NOMO-1 treated with dmso at 0.1 percent for 144 hours (cell line): ENCODE measurements at regions not wholly inside any gene's neighbourhood (a gene's known extent, or its start where the extent isn't known, plus 50 kb on each side); places are given as distances from the start of the nearest gene placed in this dataset.

ENCODE experiments used
- DNase-seq: peaks from one replicate; lab custom pipeline; 2025; ENCODE audit not compliant: unreplicated experiment; lab: John Stamatoyannopoulos, UW

DNA sequence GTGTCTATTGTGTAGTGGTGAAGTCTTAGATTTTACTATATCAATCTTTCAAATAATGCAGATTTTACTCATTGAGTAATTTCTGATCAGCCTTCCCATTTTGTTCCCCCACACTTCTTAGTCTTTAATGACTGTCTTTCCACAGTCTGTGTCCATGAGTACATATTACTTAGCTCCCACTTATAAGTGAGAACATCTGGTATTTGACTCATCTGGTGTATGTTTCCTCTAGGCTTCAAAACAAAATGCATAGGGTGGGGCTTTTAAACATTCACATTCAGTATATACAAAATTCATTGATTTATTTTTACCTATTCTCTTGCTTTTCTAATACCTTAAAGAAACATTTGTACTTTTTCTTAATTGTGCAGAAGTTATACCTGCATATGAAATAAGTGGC lies 513.0 kb downstream of the MTRR start:
- DNase-seq, result no peak

DNA sequence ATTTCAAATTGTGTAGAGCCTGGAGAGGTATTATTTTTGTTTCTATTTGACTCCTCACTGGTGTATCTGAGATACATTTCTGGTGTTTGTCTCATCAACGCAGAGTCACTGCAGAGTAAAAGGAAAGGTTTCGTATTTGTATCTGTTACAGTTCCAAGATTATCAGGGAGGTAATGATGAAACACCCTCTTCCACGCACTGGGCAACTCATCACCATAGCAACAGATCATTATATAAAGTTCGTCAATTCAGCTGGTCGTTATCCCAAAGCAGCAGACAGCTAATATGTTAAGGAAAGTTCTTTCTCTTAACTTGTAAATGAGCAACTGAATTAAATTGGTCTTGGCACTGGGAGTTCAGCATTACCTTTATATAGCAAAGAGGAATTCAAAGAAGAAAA lies 513.5 kb downstream of the MTRR start:
- no peak for DNase-seq

DNA sequence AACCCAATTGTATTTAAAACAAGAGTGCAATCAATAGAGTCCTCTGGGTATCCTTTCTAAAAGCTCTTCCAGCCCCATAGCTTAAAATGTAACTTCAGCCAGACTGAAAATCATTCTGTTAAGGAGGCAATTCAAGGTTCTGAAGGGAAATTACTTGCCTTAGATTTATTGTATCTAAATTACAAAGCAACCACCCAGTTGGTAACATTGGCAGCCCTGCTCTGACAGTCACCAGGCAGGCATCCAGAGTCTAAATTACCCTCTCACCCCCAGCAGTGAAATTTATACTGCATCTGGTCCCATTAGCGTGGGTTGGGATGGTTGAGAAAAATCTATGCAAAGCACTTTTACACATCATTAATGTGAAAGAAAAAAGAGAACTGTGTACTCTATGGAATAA lies 514.7 kb downstream of the MTRR start:
- no peak for DNase-seq

DNA sequence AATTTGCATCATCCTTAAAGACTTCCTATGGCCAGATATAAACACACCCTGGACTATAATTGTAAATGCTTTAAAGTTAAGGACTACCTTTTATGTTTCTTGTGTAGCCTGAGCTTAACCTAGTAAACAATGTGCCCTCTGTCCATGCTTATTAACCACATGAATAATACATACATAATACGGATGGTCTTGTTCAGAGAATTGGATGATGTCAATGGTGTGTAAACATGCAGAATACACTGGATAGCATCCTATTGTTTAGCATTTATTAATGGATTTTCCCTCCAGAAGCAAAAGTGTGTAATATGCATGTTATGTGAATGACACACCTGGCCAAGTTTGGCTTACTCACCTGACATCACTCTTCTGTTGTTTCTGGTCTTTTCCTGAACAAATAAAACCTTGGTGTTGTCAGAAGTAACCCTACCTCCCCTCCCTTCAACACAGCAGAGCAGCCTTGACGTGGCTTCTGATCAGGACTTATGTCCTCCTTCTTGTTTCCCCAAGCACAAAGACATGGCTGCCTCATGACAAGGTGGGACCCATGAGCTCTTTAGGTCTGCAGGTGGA lies 517.9 kb downstream of the MTRR start:
- no peak for DNase-seq

DNA sequence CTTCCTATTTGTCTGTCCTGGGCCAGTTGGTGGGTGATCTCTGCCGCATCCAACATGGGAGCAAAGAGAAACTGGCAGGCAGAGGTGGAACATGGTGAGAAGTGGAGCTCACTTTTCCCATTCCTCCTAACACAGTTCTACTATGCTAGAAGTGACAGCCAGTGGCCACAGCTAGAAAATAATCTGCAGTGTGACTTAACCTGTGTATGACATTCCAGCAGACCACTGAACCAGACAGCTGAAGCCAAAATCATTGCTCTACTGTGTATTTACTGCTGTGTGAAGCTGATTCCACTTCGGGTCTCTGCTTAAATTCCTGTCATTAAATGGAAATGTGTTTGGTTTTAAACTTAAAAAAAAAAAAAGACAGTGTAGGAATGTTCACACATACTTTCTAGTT lies 523.0 kb downstream of the MTRR start:
- DNase-seq, result no peak

DNA sequence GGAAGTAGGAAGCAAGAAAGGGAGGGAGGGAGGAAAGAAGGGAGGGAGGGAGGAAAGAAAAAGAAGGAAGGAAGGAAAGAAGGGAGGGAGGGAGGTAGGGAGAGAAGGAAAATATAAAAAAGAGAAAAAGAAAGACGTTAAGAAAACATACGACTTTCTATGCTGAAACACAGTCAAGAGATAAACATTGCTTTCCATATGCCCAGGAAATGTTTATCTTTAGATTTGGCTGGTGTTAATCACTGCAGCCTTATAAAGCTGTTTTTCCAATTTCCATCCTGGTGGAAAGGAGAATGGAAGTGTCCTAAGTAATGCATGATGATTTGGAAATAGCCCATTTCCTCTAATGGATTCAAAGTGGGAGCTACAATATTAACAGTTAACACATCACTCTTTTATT lies 524.3 kb downstream of the MTRR start:
- DNase-seq, result no peak

DNA sequence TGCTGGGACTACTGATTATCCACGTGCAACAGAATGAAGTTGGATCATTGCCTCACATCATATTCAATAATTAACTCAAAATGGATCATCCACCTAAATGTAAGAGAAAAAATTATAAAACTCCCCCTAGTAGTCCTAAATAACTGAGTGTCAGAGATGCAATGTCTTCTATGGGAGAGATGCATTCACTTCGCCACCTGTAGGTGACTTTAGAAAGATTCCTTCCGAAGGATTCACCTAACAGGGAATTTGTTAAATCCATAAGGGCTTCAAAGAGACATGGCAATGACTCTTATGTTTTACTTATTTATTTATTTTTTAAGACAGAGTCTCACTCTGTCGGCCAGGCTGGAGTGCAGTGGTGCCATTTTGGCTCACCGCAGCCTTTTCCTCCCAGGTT lies 526.0 kb downstream of the MTRR start:
- no peak for DNase-seq

DNA sequence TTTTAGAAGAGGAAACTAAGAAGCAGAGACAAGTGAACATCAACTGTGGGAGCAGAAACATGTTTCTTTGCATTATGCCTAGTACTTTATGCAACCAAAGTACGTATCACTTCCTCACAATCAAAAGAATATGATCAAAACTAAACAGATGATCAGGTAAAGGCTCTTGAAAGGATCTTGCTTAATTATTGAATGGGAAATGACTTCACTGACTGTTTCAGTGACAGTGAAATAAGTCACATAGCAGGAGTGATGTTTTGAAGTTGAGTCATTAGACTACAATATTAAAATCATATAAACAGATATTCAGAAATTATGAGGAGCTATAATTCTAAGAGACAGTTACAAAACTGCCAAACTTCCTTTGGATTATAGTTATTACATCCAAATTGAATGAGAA lies 527.3 kb downstream of the MTRR start:
- no peak for DNase-seq

DNA sequence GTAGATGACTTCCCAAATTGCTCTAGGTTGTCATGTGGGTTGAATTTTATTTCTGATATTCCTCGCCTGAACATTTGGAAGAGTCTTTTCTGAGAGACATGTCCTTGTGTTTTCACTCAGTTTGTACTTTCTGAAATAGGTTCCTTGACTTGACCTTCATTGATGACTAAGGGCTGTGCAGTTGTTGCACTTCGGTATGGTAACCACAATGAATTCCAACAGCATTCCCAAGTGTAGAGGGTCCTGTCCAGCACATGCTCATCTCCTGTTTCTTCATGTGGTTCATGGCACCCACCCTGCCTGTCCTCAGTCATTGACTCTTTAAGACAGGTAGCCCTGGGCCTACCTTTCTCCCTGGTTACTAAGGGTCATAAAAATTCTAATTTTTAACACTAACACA lies 527.8 kb downstream of the MTRR start:
- no peak for DNase-seq

DNA sequence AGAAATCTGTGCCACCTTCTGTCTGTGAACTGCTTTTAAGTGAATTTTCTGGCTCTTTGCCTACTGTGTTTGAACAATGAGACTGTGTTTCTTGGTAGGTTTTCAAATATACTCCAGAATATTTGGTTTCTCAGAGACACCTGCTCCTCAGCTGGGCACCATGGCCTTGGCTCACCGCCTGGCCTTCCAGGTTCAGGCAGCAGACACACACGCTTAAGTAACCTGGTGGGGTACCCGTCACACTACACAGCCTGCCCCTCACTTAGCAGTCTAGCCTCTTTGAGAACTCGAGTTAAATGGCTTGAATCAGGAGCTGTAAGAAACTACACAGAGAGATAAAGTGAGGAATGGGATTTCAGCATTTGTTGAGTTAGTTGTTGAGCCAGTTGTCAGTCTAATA lies 530.5 kb downstream of the MTRR start:
- DNase-seq, result no peak

DNA sequence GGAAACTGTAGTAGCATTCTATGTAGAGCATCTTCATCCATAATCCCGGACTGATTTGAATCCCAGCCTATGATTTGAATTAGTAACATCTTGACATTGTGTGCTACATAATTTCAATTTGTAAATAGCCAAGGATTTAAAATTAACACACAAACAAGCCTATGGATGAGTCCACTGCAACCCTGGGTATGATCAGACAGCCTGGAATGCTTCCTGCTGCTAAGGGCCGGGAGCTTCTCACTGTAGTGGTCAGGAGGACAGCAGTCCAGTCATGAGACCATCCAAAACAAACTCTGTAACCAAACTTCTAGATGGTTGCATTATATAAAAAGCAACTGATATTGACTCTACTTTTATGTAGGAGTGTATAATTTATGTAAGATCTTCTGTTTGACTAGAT lies 539.3 kb downstream of the MTRR start:
- DNase-seq, result no peak

DNA sequence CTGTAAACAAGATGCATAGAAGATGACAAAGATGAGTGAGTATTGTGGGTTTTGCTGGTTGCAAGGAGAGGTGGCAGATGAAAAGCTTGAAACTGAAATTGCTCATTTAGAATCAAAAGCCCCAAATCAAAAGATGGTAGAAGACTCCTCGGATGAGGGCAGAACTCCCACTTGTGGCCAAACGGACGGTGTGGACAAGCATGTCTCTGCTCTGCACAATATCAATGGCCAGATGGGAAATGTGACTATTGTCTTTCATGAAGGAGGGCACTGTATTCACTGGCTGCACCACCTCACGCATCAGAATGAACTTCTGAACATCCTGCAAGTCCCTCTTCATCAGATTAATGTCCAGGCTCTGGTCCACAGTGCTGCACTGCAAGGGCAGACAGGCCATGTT lies 541.7 kb downstream of the MTRR start:
- DNase-seq, result no peak

DNA sequence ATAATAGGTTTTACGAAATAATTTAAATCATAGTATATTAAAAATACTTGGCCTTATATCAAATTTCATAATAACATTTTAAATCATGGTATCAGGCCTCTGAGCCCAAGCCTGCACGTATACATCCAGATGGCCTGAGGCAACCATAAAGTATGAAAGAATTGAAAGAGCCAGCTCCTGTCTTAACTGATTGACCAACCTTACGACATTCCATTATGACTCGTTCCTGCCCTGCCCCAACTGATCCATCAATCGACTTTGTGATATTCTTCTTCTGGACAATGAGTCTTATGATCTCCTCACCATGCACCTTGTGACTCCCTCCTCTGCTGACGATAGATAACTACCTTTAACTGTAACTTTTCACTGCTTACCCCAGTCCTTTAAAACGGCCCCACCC lies 545.0 kb downstream of the MTRR start:
- no peak for DNase-seq

DNA sequence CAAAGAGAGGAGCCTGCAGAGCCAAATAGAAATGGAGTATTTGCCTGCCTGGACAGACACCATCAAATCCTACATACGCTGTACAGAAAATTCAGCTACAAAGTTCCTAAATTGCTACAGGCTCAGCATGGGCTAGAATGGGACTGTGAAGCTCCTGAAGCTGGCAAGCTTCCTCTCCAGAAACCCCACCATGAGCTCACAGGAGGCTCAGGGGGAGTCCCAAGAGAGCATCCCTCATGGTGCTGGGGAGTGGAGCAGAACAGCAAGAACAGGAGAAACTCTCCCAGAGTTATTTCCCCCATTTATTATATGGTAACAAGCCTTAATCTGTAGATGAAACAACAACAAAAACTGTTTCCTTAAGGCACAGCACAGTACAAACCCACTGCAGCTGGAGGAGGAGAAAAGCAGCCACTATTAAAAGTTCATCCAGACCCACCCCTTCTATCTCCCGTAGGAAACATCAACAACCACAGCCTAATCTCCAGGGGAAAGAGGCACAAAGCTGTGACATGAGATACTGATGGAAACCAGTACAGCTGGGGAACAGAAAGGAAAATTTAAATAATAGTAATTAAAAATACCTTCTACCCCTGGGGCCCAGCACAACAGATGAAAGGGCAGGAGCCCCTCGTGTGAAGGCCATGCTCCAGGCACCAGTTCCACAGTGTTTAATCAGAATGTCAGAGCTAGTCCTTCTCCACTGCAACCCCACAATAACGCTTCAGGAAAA lies 548.5 kb downstream of the MTRR start:
- DNase-seq, result no peak

DNA sequence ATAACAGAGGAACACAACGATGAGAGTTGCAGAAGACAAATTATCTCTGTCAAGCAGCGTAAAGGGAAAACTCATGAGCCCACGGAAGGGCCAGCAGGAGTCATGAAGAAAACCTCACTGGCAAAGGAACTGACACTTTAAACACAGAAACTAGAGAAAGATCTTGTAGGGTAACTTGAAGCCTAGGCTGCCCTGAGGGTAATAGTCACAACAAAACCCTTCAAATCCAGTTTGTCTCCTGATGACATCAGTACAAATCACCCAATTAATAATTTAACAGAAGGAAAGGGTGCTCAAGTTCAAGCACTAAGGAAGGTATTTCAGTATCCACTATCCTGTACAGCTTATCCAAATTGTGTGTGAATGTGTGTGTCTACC lies 549.1 kb downstream of the MTRR start:
- no peak for DNase-seq

DNA sequence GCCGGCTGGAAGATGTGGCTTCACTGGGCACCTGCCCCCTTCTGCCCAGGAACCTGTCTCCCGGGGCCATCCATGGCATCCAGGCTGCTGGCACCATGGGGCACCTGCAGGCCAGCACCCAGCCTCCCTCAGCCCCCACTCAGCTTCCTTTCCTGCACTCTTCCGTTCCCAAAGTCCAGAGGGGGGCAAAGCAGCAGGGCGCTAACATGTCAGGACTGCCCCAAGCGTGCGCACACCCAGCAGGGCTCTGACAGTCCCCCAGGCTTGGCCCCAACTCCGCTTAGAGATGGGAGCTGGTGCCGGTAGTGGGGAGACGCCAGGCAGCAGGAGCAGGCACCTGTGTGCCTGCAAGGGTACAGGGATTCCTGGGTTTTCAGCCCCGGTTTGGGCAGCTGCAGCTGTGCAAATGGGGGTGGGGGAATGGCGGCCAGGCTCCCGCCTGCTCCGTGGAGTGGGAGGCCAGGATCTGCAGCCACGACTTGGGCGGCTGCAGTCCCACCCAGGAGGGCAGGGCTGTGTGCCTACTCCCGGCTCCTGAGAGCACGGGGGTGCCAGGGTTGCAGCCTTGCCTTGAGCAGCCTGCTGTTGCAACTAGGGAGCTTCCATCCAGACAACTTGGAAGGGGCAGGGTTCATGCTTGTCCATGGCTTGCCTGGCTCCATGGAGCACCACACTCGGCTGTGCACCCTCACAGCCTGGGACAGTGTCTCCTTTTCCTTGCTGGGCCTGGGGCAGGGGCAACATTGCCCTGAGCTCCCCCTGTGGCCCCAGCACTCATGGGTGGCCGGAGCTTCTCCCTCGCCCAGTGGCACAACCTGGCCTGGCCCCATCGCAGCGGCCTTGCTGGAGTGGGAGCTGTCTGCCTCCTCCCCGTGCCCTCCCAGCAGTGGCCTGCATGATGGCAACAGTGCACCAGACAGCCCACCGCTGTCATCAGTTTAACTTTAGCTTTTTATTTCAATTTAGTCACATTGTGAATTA lies 561.1 kb downstream of the MTRR start:
- DNase-seq, result no peak

DNA sequence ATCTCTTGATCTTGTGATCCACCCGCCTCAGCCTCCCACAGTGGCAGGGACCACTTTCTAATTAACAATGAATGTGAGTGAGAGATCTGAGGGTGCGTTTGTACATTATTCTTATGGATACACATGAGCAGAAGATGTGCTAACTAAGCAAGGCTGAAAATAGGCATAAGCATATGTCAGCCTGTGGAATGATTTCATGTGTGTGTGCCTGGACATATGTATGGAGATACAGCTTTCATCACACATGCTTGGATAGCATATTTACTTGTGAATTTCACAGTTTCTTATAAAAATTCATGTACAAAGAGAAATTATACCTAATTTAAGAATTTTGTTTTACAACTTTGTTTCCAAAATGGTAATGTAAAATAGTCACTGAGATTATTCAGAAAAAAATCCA lies 565.6 kb downstream of the MTRR start:
- no peak for DNase-seq

DNA sequence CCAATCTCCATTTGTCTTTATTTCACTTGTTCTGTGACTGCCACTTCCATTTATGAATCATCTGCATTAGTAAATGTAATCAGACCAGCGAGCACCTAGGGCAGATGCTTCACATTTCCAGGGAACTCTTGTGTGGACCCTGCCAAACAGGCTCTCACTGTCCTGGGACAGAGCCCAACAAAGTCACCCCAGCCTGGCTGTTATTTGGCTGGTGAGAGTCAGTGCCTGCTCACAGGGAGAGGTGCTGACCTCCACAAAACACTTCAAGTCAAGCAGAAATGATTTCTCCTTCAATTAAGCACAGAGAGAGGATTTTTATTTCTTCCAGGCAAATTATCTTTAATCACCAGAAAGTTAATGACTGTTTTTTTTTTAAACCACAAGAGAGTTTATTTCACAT lies 568.0 kb downstream of the MTRR start:
- no peak for DNase-seq

DNA sequence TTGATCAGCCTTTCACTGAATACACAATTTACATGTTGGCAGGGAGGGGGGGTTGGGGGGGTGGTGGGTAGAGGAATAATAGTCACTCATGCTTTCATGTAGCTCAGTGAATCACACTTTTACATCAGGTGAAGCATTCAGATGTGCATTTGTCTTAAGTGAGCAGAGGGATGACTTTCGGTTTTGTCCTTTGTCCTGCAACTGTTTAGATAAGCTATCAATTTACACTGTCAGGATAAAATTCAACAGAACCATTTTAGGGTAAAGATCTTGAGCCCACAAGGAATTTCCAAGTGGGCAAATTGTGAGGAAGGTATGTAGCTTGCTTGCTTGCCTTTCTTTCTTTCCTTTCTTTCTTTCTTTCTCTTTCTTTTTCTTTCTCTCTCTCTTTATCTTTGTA lies 576.2 kb downstream of the MTRR start:
- DNase-seq, result no peak

DNA sequence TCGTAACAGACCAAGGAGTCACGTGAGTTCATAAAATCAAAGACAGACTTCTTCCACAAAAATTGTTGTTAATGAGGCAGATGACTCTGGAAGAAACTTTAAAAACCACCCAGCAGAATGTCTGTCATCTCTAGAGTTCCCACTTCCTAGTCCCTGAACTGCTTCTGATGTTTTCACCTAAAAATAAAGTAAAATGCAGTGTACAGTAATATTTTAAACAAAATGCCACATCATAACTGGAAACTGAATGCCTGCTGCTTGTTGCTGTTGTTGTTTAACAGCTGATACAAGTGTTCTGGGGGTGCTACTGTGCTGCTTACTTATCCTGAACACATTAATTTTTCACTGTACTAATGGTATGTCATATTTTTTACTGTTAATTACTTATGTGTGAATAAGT lies 577.2 kb downstream of the MTRR start:
- no peak for DNase-seq

DNA sequence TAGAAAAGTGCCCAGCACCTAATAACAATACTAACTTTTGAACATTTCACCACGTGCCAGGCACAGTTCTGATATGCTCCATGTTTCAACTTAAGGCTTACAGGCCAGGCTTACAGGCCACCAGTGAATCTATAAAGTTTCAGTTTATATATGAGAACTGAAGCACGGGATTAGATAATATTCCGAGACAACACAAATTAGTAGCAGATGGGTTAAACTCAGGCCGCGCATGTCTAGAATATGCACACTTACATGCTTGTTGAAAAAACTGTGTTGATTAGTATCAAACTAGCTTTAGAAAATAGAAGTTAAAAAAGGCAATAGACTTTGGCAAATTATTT lies 587.9 kb downstream of the MTRR start:
- no peak for DNase-seq
